ENCODE measurements at regions not wholly inside any gene's neighbourhood (a gene's known extent, or its start where the extent isn't known, plus 50 kb on each side); places are given as distances from the start of the nearest gene placed in this dataset.
"Not testable (repeated sequence)": the region's sequence is repeated elsewhere in the genome, so short reads cannot be mapped to it uniquely, and the experiment has no call there.

GRCh38 chr10:8283986-8284385, 229.5 kb downstream of the GATA3 start:
- DNase-seq, result no peak

GRCh38 chr10:8285970-8286369, 231.5 kb downstream of the GATA3 start:
- DNase-seq, result not testable (repeated sequence)

- DNase-seq, result no peak
Observed at GRCh38 chr10:8288600-8288999, 234.1 kb downstream of the GATA3 start.

- DNase-seq, result no peak
Observed at GRCh38 chr10:8289186-8289924, 234.9 kb downstream of the GATA3 start.

- DNase-seq, result no peak
Observed at GRCh38 chr10:8294779-8295178, 240.3 kb downstream of the GATA3 start.

- no peak for DNase-seq
Observed at GRCh38 chr10:8295311-8295710, 240.8 kb downstream of the GATA3 start.

GRCh38 chr10:8296090-8296733, 241.7 kb downstream of the GATA3 start:
- DNase-seq, result no peak

- no peak for DNase-seq
Observed at GRCh38 chr10:8296734-8297101, 242.2 kb downstream of the GATA3 start.

GRCh38 chr10:8297107-8297506, 242.6 kb downstream of the GATA3 start:
- no peak for DNase-seq

GRCh38 chr10:8297959-8298358, 243.5 kb downstream of the GATA3 start:
- no peak for DNase-seq

- no peak for DNase-seq
Observed at GRCh38 chr10:8298896-8299570, 244.5 kb downstream of the GATA3 start.

GRCh38 chr10:8300925-8301324, 246.4 kb downstream of the GATA3 start:
- no peak for DNase-seq

GRCh38 chr10:8301333-8301732, 246.8 kb downstream of the GATA3 start:
- DNase-seq, result no peak

- DNase-seq, result no peak
Observed at GRCh38 chr10:8301831-8302230, 247.3 kb downstream of the GATA3 start.

GRCh38 chr10:8302565-8302964, 248.1 kb downstream of the GATA3 start:
- DNase-seq, result no peak

GRCh38 chr10:8304861-8305260, 250.4 kb downstream of the GATA3 start:
- no peak for DNase-seq

GRCh38 chr10:8305876-8306652, 251.6 kb downstream of the GATA3 start:
- DNase-seq, result no peak

- no peak for DNase-seq
Observed at GRCh38 chr10:8306685-8307364, 252.3 kb downstream of the GATA3 start.

- DNase-seq, result no peak
Observed at GRCh38 chr10:8310930-8311329, 256.4 kb downstream of the GATA3 start.

- DNase-seq, result no peak
Observed at GRCh38 chr10:8311526-8312070, 257.1 kb downstream of the GATA3 start.

- no peak for DNase-seq
Observed at GRCh38 chr10:8312079-8312478, 257.6 kb downstream of the GATA3 start.

- DNase-seq, result no peak
Observed at GRCh38 chr10:8312781-8313180, 258.3 kb downstream of the GATA3 start.
